ENCODE measurements at regions not wholly inside any gene's neighbourhood (a gene's known extent, or its start where the extent isn't known, plus 50 kb on each side); places are given as distances from the start of the nearest gene placed in this dataset.

- POLR2A ChIA-PET, result no interaction called here
- no peak for DNase-seq
- Mint-ChIP-seq H3K4me1 (no peaks in the 10 kb centered on the region), H3K36me3 (ENCODE audit: low read depth) (no peaks in the 10 kb centered on the region), H3K27ac (no peak overlapping the region), H3K9me3 (no peaks in the 10 kb centered on the region), H3K4me3 (no peak overlapping the region), H3K27me3 (peaks cover 5% of the 10 kb centered on the region)
- CTCF ChIA-PET, result no interaction called here
These were observed 148.2 kb upstream of the ZNF516 start for GRCh38 chr18:76643199-76643598.

GRCh38 chr18:76640438-76640837 is 145.4 kb upstream of the ZNF516 start:
- no peak for DNase-seq
- Mint-ChIP-seq H3K4me3 (no peak overlapping the region), H3K4me1 (no peaks in the 10 kb centered on the region), H3K9me3 (no peaks in the 10 kb centered on the region), H3K27ac (no peak overlapping the region), H3K27me3 (peaks cover 4% of the 10 kb centered on the region), H3K36me3 (ENCODE audit: low read depth) (no peaks in the 10 kb centered on the region)
- ChIA-PET POLR2A (no interaction called here), CTCF (no interaction called here)

- POLR2A ChIA-PET, result no interaction called here
- no peak overlapping the region for H3K4me3 Mint-ChIP-seq
- no peak for DNase-seq
- H3K27me3 Mint-ChIP-seq, result peaks cover 12% of the 10 kb centered on the region
- no peaks in the 10 kb centered on the region for H3K9me3 Mint-ChIP-seq
- CTCF ChIA-PET, result no interaction called here
- H3K27ac Mint-ChIP-seq, result no peak overlapping the region
- no peaks in the 10 kb centered on the region for H3K4me1 Mint-ChIP-seq
- no peaks in the 10 kb centered on the region for H3K36me3 Mint-ChIP-seq (ENCODE audit: low read depth)
These were observed 139.5 kb upstream of the ZNF516 start for GRCh38 chr18:76634564-76634963.

GRCh38 chr18:76633588-76634269 is 138.7 kb upstream of the ZNF516 start:
- H3K36me3 Mint-ChIP-seq (ENCODE audit: low read depth), result no peaks in the 10 kb centered on the region
- CTCF ChIA-PET, result no interaction called here
- peaks cover 18% of the 10 kb centered on the region for H3K27me3 Mint-ChIP-seq
- no peaks in the 10 kb centered on the region for H3K4me1 Mint-ChIP-seq
- H3K9me3 Mint-ChIP-seq, result no peaks in the 10 kb centered on the region
- no peak overlapping the region for H3K27ac Mint-ChIP-seq
- H3K4me3 Mint-ChIP-seq, result no peak overlapping the region
- DNase-seq, result no peak
- POLR2A ChIA-PET, result no interaction called here

- H3K9me3 Mint-ChIP-seq, result no peaks in the 10 kb centered on the region
- no peak overlapping the region for H3K27ac Mint-ChIP-seq
- no peaks in the 10 kb centered on the region for H3K4me1 Mint-ChIP-seq
- CTCF ChIA-PET, result no interaction called here
- POLR2A ChIA-PET, result no interaction called here
- H3K27me3 Mint-ChIP-seq, result peaks cover 32% of the 10 kb centered on the region
- no peak overlapping the region for H3K4me3 Mint-ChIP-seq
- no peak for DNase-seq
- no peaks in the 10 kb centered on the region for H3K36me3 Mint-ChIP-seq (ENCODE audit: low read depth)
These were observed 132.4 kb upstream of the ZNF516 start for GRCh38 chr18:76627444-76627843.

GRCh38 chr18:76626991-76627390 is 131.9 kb upstream of the ZNF516 start:
- Mint-ChIP-seq H3K4me3 (no peak overlapping the region), H3K4me1 (no peaks in the 10 kb centered on the region), H3K27ac (no peak overlapping the region), H3K36me3 (ENCODE audit: low read depth) (no peaks in the 10 kb centered on the region), H3K9me3 (no peaks in the 10 kb centered on the region), H3K27me3 (peaks cover 34% of the 10 kb centered on the region)
- no peak for DNase-seq
- POLR2A ChIA-PET, result no interaction called here
- CTCF ChIA-PET, result no interaction called here

GRCh38 chr18:76622651-76623050 is 127.6 kb upstream of the ZNF516 start:
- ChIA-PET POLR2A (no interaction called here), CTCF (no interaction called here)
- no peaks in the 10 kb centered on the region for H3K9me3 Mint-ChIP-seq
- no peak overlapping the region for H3K27ac Mint-ChIP-seq
- H3K36me3 Mint-ChIP-seq (ENCODE audit: low read depth), result no peaks in the 10 kb centered on the region
- no peak for DNase-seq
- H3K27me3 Mint-ChIP-seq, result peaks cover 17% of the 10 kb centered on the region
- peaks cover 21% of the 10 kb centered on the region for H3K4me1 Mint-ChIP-seq
- no peak overlapping the region for H3K4me3 Mint-ChIP-seq

- CTCF ChIA-PET, result no interaction called here
- H3K36me3 Mint-ChIP-seq (ENCODE audit: low read depth), result no peaks in the 10 kb centered on the region
- no peak overlapping the region for H3K4me3 Mint-ChIP-seq
- no peak overlapping the region for H3K27ac Mint-ChIP-seq
- POLR2A ChIA-PET, result no interaction called here
- DNase-seq, result no peak
- peaks cover 21% of the 10 kb centered on the region for H3K4me1 Mint-ChIP-seq
- no peaks in the 10 kb centered on the region for H3K9me3 Mint-ChIP-seq
- H3K27me3 Mint-ChIP-seq, result peaks cover 15% of the 10 kb centered on the region
These were observed 126.9 kb upstream of the ZNF516 start for GRCh38 chr18:76621782-76622495.

GRCh38 chr18:76621226-76621625 is 126.2 kb upstream of the ZNF516 start:
- ChIA-PET CTCF (no interaction called here), POLR2A (no interaction called here)
- Mint-ChIP-seq H3K4me3 (no peak overlapping the region), H3K9me3 (no peaks in the 10 kb centered on the region), H3K27me3 (peaks cover 15% of the 10 kb centered on the region), H3K4me1 (peaks cover 21% of the 10 kb centered on the region), H3K36me3 (ENCODE audit: low read depth) (no peaks in the 10 kb centered on the region), H3K27ac (no peak overlapping the region)
- no peak for DNase-seq

- DNase-seq, result peak; percentile 38
- no peak overlapping the region for H3K4me3 Mint-ChIP-seq
- ChIA-PET CTCF (no interaction called here), POLR2A (no interaction called here)
- peaks cover 15% of the 10 kb centered on the region for H3K27me3 Mint-ChIP-seq
- H3K4me1 Mint-ChIP-seq, result peaks cover 21% of the 10 kb centered on the region
- no peaks in the 10 kb centered on the region for H3K36me3 Mint-ChIP-seq (ENCODE audit: low read depth)
- no peak overlapping the region for H3K27ac Mint-ChIP-seq
- no peaks in the 10 kb centered on the region for H3K9me3 Mint-ChIP-seq
These were observed 125.5 kb upstream of the ZNF516 start for GRCh38 chr18:76620321-76621170.

- H3K4me3 Mint-ChIP-seq, result no peak overlapping the region
- peaks cover 21% of the 10 kb centered on the region for H3K4me1 Mint-ChIP-seq
- no peak for DNase-seq
- no peaks in the 10 kb centered on the region for H3K36me3 Mint-ChIP-seq (ENCODE audit: low read depth)
- H3K27me3 Mint-ChIP-seq, result peaks cover 15% of the 10 kb centered on the region
- no peak overlapping the region for H3K27ac Mint-ChIP-seq
- ChIA-PET POLR2A (no interaction called here), CTCF (interaction anchor here (0.8 kb wide), 1 partner anchor 90 kb away, joined by 4 read pairs; no protein-coding TSS in a partner anchor)
- no peaks in the 10 kb centered on the region for H3K9me3 Mint-ChIP-seq
These were observed 124.7 kb upstream of the ZNF516 start for GRCh38 chr18:76619621-76620315.

GRCh38 chr18:76619261-76619620 is 124.2 kb upstream of the ZNF516 start:
- peaks cover 21% of the 10 kb centered on the region for H3K4me1 Mint-ChIP-seq
- no peaks in the 10 kb centered on the region for H3K9me3 Mint-ChIP-seq
- POLR2A ChIA-PET, result no interaction called here
- no peaks in the 10 kb centered on the region for H3K36me3 Mint-ChIP-seq (ENCODE audit: low read depth)
- CTCF ChIA-PET, result interaction anchor here (0.8 kb wide), 1 partner anchor 91 kb away, joined by 4 read pairs; no protein-coding TSS in a partner anchor
- no peak for DNase-seq
- no peak overlapping the region for H3K4me3 Mint-ChIP-seq
- H3K27me3 Mint-ChIP-seq, result peaks cover 15% of the 10 kb centered on the region
- no peak overlapping the region for H3K27ac Mint-ChIP-seq

- no peak for DNase-seq
- Mint-ChIP-seq H3K4me3 (no peak overlapping the region), H3K27me3 (peaks cover 15% of the 10 kb centered on the region), H3K9me3 (no peaks in the 10 kb centered on the region), H3K4me1 (peaks cover 21% of the 10 kb centered on the region), H3K27ac (no peak overlapping the region), H3K36me3 (ENCODE audit: low read depth) (no peaks in the 10 kb centered on the region)
- POLR2A ChIA-PET, result no interaction called here
- CTCF ChIA-PET, result no interaction called here
These were observed 123.7 kb upstream of the ZNF516 start for GRCh38 chr18:76618721-76619120.

All from activated CD4-positive, alpha-beta T cell treated with anti-CD3 and anti-CD28 coated beads, Interleukin-2, amount 10 ng/mL, durations not matched to agents 7 days and 5 days (primary cell).